ENCODE measurements at regions not wholly inside any gene's neighbourhood (a gene's known extent, or its start where the extent isn't known, plus 50 kb on each side); places are given as distances from the start of the nearest gene placed in this dataset.

- DNase-seq: no peak
Observed at GRCh38 chr2:226515344-226516055, 284.1 kb downstream of the IRS1 start.

- DNase-seq: no peak
Observed at GRCh38 chr2:226514895-226515294, 284.7 kb downstream of the IRS1 start.

GRCh38 chr2:226511311-226511710, 288.3 kb downstream of the IRS1 start:
- no peak for DNase-seq

GRCh38 chr2:226508683-226509082, 290.9 kb downstream of the IRS1 start:
- DNase-seq: no peak

GRCh38 chr2:226508005-226508404, 291.6 kb downstream of the IRS1 start:
- no peak for DNase-seq

GRCh38 chr2:226497146-226497909, 302.3 kb downstream of the IRS1 start:
- DNase-seq: no peak

- no peak for DNase-seq
Observed at GRCh38 chr2:226496273-226496550, 303.4 kb downstream of the IRS1 start.

- DNase-seq: no peak
Observed at GRCh38 chr2:226495466-226496272, 304.0 kb downstream of the IRS1 start.

GRCh38 chr2:226491112-226491511, 308.5 kb downstream of the IRS1 start:
- DNase-seq: no peak

GRCh38 chr2:226489775-226490541, 309.7 kb downstream of the IRS1 start:
- no peak for DNase-seq

- DNase-seq: no peak
Observed at GRCh38 chr2:226488034-226488433, 311.6 kb downstream of the IRS1 start.

- DNase-seq: no peak
Observed at GRCh38 chr2:226487573-226487972, 312.0 kb downstream of the IRS1 start.

- no peak for DNase-seq
Observed at GRCh38 chr2:226483745-226484619, 315.6 kb downstream of the IRS1 start.

- no peak for DNase-seq
Observed at GRCh38 chr2:226483143-226483542, 316.5 kb downstream of the IRS1 start.

- DNase-seq: peak; percentile 21
Observed at GRCh38 chr2:226478109-226478809, 321.4 kb downstream of the IRS1 start.

- DNase-seq: no peak
Observed at GRCh38 chr2:226477221-226478108, 322.2 kb downstream of the IRS1 start.

GRCh38 chr2:226475650-226476049, 324.0 kb downstream of the IRS1 start:
- no peak for DNase-seq

- DNase-seq: no peak
Observed at GRCh38 chr2:226474131-226474530, 325.5 kb downstream of the IRS1 start.

GRCh38 chr2:226471987-226472470, 327.6 kb downstream of the IRS1 start:
- no peak for DNase-seq

- DNase-seq: no peak
Observed at GRCh38 chr2:226467633-226468032, 332.0 kb downstream of the IRS1 start.
